GM12874 (cell line): ENCODE measurements at regions not wholly inside any gene's neighbourhood (a gene's known extent, or its start where the extent isn't known, plus 50 kb on each side); places are given as distances from the start of the nearest gene placed in this dataset.

ENCODE experiments used
- CTCF ChIP-seq: IDR thresholded peaks from 2 replicates; pipeline ENCODE4 v1.5.1; 2011; ENCODE audit warnings: low read depth, mild to moderate bottlenecking, control low read depth, low read length, moderate library complexity; ENCODE audit not compliant: insufficient read depth

GRCh38 chr9:106017198-106017740 lies 322.9 kb downstream of the TMEM38B start:
- TF ChIP-seq CTCF = no peak

GRCh38 chr9:106019039-106019680 lies 324.8 kb downstream of the TMEM38B start:
- TF ChIP-seq CTCF = no peak

- TF ChIP-seq CTCF = no peak
These were observed 325.4 kb downstream of the TMEM38B start for GRCh38 chr9:106019702-106020101.

GRCh38 chr9:106020186-106020585 lies 325.8 kb downstream of the TMEM38B start:
- no peak for TF ChIP-seq CTCF

GRCh38 chr9:106023455-106023854 lies 329.1 kb downstream of the TMEM38B start:
- no peak for TF ChIP-seq CTCF

GRCh38 chr9:106025453-106025852 lies 331.1 kb downstream of the TMEM38B start:
- no peak for TF ChIP-seq CTCF

- no peak for TF ChIP-seq CTCF
These were observed 338.6 kb downstream of the TMEM38B start for GRCh38 chr9:106032978-106033377.
